ENCODE measurements at regions not wholly inside any gene's neighbourhood (a gene's known extent, or its start where the extent isn't known, plus 50 kb on each side); places are given as distances from the start of the nearest gene placed in this dataset.

DNA sequence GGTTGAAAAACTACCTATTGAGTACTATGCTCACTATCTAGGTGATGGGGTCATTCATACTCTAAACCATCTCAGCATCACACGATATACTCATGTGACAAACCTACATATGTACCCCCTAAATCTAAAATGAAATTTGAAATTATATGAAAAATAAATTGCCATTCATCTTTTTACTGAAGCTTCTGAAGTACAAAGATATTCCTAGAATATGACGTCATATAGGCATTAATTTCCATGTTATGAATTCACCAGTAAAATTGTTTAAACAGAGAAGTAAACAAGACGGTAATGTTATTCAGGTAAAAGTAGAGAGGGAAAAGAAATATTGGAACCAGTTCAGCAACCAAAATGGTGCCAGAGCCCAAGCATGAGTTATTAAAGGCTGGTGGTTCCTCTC is 173.0 kb downstream of the MRPS30 start:
- TF ChIP-seq, protein P1, sequence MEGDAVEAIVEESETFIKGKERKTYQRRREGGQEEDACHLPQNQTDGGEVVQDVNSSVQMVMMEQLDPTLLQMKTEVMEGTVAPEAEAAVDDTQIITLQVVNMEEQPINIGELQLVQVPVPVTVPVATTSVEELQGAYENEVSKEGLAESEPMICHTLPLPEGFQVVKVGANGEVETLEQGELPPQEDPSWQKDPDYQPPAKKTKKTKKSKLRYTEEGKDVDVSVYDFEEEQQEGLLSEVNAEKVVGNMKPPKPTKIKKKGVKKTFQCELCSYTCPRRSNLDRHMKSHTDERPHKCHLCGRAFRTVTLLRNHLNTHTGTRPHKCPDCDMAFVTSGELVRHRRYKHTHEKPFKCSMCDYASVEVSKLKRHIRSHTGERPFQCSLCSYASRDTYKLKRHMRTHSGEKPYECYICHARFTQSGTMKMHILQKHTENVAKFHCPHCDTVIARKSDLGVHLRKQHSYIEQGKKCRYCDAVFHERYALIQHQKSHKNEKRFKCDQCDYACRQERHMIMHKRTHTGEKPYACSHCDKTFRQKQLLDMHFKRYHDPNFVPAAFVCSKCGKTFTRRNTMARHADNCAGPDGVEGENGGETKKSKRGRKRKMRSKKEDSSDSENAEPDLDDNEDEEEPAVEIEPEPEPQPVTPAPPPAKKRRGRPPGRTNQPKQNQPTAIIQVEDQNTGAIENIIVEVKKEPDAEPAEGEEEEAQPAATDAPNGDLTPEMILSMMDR (conservative IDR thresholded peaks at IDR 0.05) = no peak
- no peak for TF ChIP-seq ZFX (IDR thresholded peaks at IDR 0.05)

Data from C4-2B (cell line).